ENCODE measurements at regions not wholly inside any gene's neighbourhood (a gene's known extent, or its start where the extent isn't known, plus 50 kb on each side); places are given as distances from the start of the nearest gene placed in this dataset.

DNA sequence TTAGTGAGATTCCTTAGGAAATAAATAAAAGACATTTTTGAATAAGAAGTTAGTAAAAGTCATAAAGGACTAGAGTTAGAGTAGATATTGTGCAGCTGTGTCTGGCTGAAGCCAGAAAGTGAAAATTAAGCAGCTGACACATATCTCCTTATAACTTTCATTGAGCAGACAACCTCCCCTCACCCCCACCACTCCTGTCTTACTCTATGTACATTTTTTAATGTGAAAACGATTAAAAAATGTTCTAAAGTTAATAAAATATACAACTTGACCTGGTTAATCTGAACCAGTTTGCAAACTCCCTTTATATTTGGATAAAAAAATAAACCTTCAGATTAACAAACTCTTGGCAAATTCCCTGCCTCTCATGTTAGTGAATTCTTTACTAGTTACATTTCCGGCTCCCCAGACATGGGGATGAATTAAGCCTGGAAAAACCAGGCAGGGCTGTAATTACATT lies 462.8 kb downstream of the MEIS1 start:
- no peak for DNase-seq

- no peak for DNase-seq
Observed at GRCh38 chr2:66899109-66899508, 464.2 kb downstream of the MEIS1 start.

- DNase-seq: no peak
Observed at GRCh38 chr2:66899648-66900047, 464.7 kb downstream of the MEIS1 start.

DNA sequence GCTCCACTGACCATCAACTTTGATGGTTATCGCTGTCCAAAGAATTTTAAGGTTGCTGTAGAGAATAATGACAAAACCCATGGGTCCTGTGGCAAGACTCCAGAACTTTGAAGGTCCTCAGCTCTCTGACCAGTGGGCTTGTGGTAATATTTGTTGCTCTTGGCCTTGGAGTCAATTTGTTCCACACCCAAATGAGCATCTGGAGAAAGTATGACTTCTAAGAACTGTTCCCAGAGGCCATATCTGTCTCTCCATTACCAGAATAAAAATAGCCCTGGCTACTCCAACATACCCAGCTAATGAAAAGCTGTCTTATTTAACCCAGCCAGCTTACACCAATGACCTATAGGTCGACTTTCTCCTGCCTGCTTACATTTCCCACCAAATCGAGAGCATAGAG lies 466.4 kb downstream of the MEIS1 start:
- no peak for DNase-seq

DNA sequence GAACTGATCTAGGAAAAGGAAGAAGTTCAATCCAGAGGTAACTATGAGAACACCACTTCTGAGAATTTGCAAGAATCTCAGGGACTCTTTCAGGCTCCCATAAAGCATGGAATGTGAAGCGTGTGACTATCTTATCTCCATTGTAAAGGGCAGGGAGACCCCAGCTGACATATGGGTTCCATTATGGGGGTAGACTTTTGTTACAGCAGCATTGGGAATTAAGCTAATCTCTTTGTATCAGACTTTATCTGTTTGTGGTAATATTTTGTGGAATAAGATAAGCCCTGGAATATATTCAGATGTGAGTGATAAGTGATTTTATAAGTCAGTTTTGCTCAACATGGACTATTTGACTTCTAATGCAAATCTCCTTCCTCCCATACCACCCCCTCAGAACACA lies 468.3 kb downstream of the MEIS1 start:
- DNase-seq: no peak

- no peak for DNase-seq
Observed at GRCh38 chr2:66903745-66904465, 469.0 kb downstream of the MEIS1 start.

GRCh38 chr2:66915237-66915636 lies 480.3 kb downstream of the MEIS1 start:
- DNase-seq: no peak

- no peak for DNase-seq
Observed at GRCh38 chr2:66919286-66919685, 477.8 kb upstream of the ETAA1 start.

DNA sequence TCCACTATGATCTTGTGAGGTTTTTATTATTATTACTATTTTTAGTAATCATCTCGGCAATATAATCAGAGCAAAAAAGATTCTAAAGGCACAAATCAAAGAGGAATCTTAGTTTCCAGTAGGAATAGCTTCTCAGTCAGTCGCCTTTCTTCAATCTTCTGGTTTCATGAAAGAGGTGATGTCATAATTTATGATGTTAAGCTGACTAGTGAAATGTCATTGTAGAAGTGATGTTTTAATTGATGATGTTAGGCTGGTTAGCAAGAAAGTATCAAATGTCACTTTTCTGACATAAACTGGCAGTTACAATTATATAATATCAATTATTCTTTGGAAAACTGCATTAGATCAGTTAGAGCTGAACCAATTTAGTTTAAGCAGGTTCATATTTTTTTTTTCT lies 476.7 kb upstream of the ETAA1 start:
- no peak for DNase-seq

DNA sequence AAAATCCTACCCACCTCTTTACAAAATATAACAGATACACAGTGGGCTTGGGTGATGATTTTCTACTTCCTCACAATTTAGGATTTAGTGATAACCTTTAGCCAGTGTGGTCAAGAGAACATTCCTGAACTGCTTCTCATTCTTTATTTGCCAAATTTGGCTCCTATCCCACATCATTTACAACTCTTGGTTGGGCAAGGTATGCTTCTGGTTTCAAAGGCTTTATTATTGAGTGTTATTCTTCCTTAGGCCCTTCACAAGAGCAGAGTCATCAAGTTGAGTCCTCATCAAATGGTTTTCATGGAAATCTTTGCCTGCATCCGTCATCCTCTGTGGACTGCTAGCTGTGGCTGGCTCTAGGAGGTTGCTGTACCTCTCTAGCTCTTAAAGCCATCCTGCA lies 472.0 kb upstream of the ETAA1 start:
- DNase-seq: no peak

- no peak for DNase-seq
Observed at GRCh38 chr2:66926594-66927112, 470.5 kb upstream of the ETAA1 start.

GRCh38 chr2:66929632-66930338 lies 467.3 kb upstream of the ETAA1 start:
- no peak for DNase-seq

DNA sequence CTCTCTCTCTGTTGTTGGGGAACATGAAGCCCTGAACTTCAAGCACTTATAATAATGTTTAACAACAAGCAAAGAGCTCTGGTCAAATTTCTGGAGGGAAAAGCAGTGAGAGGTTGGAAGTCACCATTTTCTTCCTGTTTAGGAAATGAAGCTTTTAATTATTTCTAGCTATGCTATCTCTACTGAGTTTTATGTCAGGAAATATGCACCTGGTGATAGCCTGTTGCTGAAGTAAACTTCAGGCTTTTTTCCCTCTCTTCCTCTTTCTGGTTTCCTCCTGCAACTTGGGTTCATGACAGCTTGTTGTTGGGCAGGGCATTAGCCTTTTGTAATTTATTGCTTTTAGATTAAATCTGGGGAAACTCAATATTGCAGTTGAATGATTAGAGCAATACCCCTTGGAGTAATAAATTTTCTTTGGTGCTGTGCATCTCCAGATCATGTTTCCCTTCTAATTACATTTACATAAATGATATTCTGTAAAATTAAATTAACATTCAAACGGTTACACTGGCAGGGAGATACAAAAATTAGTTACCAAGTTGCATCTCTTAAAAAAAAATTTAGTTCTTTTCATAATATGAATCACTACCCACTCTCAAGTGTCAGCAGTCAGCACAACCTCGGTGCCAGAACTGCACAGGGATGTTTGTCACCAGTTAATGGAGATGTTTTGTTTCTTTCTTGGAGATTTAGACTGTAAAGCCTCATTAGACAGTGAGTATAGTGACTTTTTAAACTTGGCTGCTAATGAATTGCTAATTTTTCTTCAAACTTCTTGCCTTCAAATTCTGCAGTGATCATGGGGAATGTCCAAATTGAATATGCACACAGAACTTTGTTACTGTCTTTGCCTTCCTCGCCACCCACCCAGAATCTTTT lies 466.6 kb upstream of the ETAA1 start:
- no peak for DNase-seq

DNA sequence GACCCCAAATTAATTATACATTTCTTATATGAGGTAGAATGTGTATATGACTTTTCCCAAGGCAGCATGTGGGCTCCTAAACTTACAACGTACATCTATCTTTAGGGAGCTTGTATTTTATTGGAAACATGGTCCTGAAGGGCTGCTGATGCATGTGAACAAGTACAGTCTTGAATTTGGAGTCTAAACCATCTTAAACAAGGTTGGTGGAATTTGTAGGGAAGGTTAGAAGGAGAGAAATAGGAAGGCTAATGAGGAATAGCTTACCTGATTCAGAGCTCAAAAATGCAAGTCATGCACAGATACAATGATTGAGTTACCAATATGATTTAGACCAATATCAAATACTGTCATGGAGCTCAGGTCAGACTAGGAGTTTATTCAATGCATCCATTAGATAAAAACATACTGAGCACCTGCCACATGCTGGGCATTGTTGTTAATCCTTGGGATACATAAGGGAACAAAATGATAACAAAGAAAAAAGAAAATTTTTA lies 458.6 kb upstream of the ETAA1 start:
- no peak for DNase-seq

- DNase-seq: no peak
Observed at GRCh38 chr2:66940080-66940479, 457.1 kb upstream of the ETAA1 start.

- no peak for DNase-seq
Observed at GRCh38 chr2:66948234-66948633, 448.9 kb upstream of the ETAA1 start.

DNA sequence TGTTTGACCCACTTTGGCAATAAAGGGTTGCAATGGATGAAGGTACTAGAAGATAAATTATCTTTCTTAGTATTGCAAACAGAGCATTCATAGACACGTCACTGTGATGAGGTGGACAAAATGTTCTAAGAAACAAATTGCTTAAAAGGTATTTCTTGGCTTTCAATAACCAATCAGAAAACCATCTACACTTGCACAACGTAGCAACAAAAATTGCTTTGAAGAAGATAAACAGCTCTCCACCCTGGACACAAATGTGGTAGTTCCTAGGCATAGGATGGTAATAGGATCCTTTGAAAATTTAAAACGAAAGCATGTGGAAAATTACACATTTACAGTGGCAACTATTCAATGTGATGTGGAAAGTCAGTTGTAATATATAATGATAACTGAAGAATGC lies 439.9 kb upstream of the ETAA1 start:
- no peak for DNase-seq

DNA sequence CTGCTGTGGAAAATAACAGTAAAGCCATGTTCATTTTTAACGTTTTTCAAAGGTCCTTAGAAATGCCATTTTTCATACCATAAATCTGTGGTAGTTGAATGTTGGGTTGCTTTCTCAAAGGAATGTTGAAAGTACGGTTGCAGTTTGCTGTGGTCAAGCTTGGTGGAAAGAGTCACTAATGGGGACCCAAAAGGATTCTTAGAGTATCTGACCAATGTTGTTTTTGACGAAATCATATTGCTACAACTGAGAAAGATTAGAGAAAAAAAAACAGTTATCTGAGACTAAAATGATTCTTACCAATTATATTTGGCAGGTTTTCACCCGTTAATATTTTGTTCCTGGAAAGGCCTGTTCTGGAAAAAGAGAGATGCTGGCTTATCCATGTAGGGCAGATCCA lies 439.5 kb upstream of the ETAA1 start:
- DNase-seq: no peak

- DNase-seq: no peak
Observed at GRCh38 chr2:66960161-66960560, 437.0 kb upstream of the ETAA1 start.

DNA sequence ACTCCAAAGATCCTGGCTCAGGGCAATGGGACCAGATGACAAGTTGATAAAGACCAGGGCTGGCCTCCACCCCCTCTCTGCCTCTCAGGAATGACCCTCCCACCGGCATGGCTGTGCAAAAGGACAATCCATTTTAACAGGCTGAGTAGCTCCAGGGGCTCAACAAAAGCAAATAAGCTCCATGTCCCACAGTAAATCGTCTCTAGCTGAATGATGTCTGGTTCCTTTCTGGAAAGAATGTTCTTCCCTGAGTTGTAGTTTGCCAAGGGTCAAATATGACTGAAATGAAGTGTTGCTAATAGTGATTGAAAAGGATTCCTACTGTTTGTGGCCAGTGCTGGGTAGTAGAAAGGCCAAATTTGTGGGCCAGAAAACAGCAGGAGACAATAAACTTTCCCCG lies 434.4 kb upstream of the ETAA1 start:
- no peak for DNase-seq

DNA sequence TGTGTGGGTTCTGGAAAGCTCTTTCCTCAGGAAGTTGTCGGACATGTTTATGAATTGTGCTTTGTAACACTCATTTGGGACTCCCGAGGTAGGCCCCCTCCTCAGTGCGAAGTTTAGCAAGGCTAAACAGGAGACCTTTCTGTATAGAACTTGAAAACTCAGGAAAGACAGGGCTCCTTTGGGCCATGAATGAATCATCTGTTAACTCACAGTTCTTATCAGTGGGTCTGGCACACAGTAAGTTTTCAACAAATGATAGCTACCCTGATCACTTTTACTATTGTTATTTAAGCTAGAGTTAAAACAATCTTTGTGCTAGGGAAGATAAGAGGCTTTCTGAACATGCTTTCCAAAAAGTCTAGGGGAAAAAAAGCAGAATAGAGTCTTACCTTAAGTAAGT lies 430.5 kb upstream of the ETAA1 start:
- no peak for DNase-seq

DNA sequence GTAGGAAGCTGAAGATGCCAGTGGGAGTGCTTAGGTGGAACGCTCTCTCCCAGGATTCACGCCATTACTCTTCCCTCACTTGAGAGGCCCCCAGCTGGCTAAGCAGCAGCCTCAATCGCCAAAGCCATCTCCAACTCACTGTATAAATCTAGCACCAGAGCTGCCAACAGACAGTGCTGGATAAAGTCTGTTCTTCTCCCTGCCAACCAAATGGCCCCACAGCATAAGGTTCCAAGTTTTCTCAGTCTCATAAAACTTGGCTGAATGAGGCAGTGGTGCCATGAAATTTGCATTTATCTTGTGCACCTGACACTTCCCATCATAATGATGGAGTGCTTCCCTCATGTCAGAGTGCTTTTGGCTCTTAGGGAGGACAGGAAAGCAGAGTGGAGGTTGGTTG lies 428.2 kb upstream of the ETAA1 start:
- no peak for DNase-seq

- DNase-seq: no peak
Observed at GRCh38 chr2:66981074-66981473, 416.1 kb upstream of the ETAA1 start.
